ENCODE measurements at regions not wholly inside any gene's neighbourhood (a gene's known extent, or its start where the extent isn't known, plus 50 kb on each side); places are given as distances from the start of the nearest gene placed in this dataset.

GRCh38 chr6:144876689-144877088 is 591.6 kb downstream of the UTRN start:
- H3K27me3 ChIP-seq (ENCODE audit: low read depth, low read length), result no peaks in the 10 kb centered on the region
- no peaks in the 10 kb centered on the region for H3K4me1 ChIP-seq (ENCODE audit: control insufficient read depth in 1 of 2, insufficient read depth in 2 of 2, low read length in 2 of 2)
- H3K27ac ChIP-seq (ENCODE audit: low read length), result no peak overlapping the region
- no peak overlapping the region for H3K4me3 ChIP-seq (ENCODE audit: low read depth in 1 of 2, low read length in 2 of 2)
- no peaks in the 10 kb centered on the region for H3K36me3 ChIP-seq (ENCODE audit: control insufficient read depth in 1 of 2, insufficient read depth in 2 of 2, low read length in 2 of 2)
- H3K9me3 ChIP-seq (ENCODE audit: control insufficient read depth in 1 of 2, low read length in 2 of 2), result peaks cover 0 to 3% of the 10 kb centered on the region in 2 donors

- no peaks in the 10 kb centered on the region for H3K4me1 ChIP-seq (ENCODE audit: control insufficient read depth in 1 of 2, insufficient read depth in 2 of 2, low read length in 2 of 2)
- H3K36me3 ChIP-seq (ENCODE audit: control insufficient read depth in 1 of 2, insufficient read depth in 2 of 2, low read length in 2 of 2), result no peaks in the 10 kb centered on the region
- peaks cover 0 to 3% of the 10 kb centered on the region in 2 donors for H3K9me3 ChIP-seq (ENCODE audit: control insufficient read depth in 1 of 2, low read length in 2 of 2)
- no peak overlapping the region for H3K27ac ChIP-seq (ENCODE audit: low read length)
- H3K27me3 ChIP-seq (ENCODE audit: low read depth, low read length), result no peaks in the 10 kb centered on the region
- no peak overlapping the region for H3K4me3 ChIP-seq (ENCODE audit: low read depth in 1 of 2, low read length in 2 of 2)
Observed at GRCh38 chr6:144877118-144877517, 592.0 kb downstream of the UTRN start.

GRCh38 chr6:144878577-144878976 is 593.4 kb downstream of the UTRN start:
- peaks cover 0 to 2% of the 10 kb centered on the region in 2 donors for H3K9me3 ChIP-seq (ENCODE audit: control insufficient read depth in 1 of 2, low read length in 2 of 2)
- H3K27ac ChIP-seq (ENCODE audit: low read length), result no peak overlapping the region
- H3K4me1 ChIP-seq (ENCODE audit: control insufficient read depth in 1 of 2, insufficient read depth in 2 of 2, low read length in 2 of 2), result no peaks in the 10 kb centered on the region
- H3K27me3 ChIP-seq (ENCODE audit: low read depth, low read length), result no peaks in the 10 kb centered on the region
- H3K36me3 ChIP-seq (ENCODE audit: control insufficient read depth in 1 of 2, insufficient read depth in 2 of 2, low read length in 2 of 2), result no peaks in the 10 kb centered on the region
- no peak overlapping the region for H3K4me3 ChIP-seq (ENCODE audit: low read depth in 1 of 2, low read length in 2 of 2)

GRCh38 chr6:144879436-144879835 is 594.3 kb downstream of the UTRN start:
- H3K27ac ChIP-seq (ENCODE audit: low read length), result no peak overlapping the region
- H3K27me3 ChIP-seq (ENCODE audit: low read depth, low read length), result no peaks in the 10 kb centered on the region
- no peaks in the 10 kb centered on the region for H3K36me3 ChIP-seq (ENCODE audit: control insufficient read depth in 1 of 2, insufficient read depth in 2 of 2, low read length in 2 of 2)
- no peaks in the 10 kb centered on the region for H3K9me3 ChIP-seq (ENCODE audit: control insufficient read depth in 1 of 2, low read length in 2 of 2)
- H3K4me1 ChIP-seq (ENCODE audit: control insufficient read depth in 1 of 2, insufficient read depth in 2 of 2, low read length in 2 of 2), result no peaks in the 10 kb centered on the region
- no peak overlapping the region for H3K4me3 ChIP-seq (ENCODE audit: low read depth in 1 of 2, low read length in 2 of 2)

GRCh38 chr6:144882425-144882824 is 597.3 kb downstream of the UTRN start:
- no peaks in the 10 kb centered on the region for H3K4me1 ChIP-seq (ENCODE audit: control insufficient read depth in 1 of 2, insufficient read depth in 2 of 2, low read length in 2 of 2)
- H3K27ac ChIP-seq (ENCODE audit: low read length), result no peak overlapping the region
- no peaks in the 10 kb centered on the region for H3K27me3 ChIP-seq (ENCODE audit: low read depth, low read length)
- no peak overlapping the region for H3K4me3 ChIP-seq (ENCODE audit: low read depth in 1 of 2, low read length in 2 of 2)
- no peaks in the 10 kb centered on the region for H3K36me3 ChIP-seq (ENCODE audit: control insufficient read depth in 1 of 2, insufficient read depth in 2 of 2, low read length in 2 of 2)
- H3K9me3 ChIP-seq (ENCODE audit: control insufficient read depth in 1 of 2, low read length in 2 of 2), result no peaks in the 10 kb centered on the region

- H3K36me3 ChIP-seq (ENCODE audit: control insufficient read depth in 1 of 2, insufficient read depth in 2 of 2, low read length in 2 of 2), result no peaks in the 10 kb centered on the region
- H3K4me1 ChIP-seq (ENCODE audit: control insufficient read depth in 1 of 2, insufficient read depth in 2 of 2, low read length in 2 of 2), result no peaks in the 10 kb centered on the region
- H3K9me3 ChIP-seq (ENCODE audit: control insufficient read depth in 1 of 2, low read length in 2 of 2), result no peaks in the 10 kb centered on the region
- no peaks in the 10 kb centered on the region for H3K27me3 ChIP-seq (ENCODE audit: low read depth, low read length)
- H3K27ac ChIP-seq (ENCODE audit: low read length), result no peak overlapping the region
- H3K4me3 ChIP-seq (ENCODE audit: low read depth in 1 of 2, low read length in 2 of 2), result no peak overlapping the region
Observed at GRCh38 chr6:144883915-144884314, 598.8 kb downstream of the UTRN start.

GRCh38 chr6:144885817-144886216 is 600.7 kb downstream of the UTRN start:
- Histone ChIP-seq H3K27me3 (ENCODE audit: low read depth, low read length) (no peaks in the 10 kb centered on the region), H3K27ac (ENCODE audit: low read length) (no peak overlapping the region), H3K36me3 (ENCODE audit: control insufficient read depth in 1 of 2, insufficient read depth in 2 of 2, low read length in 2 of 2) (no peaks in the 10 kb centered on the region), H3K4me3 (ENCODE audit: low read depth in 1 of 2, low read length in 2 of 2) (no peak overlapping the region), H3K4me1 (ENCODE audit: control insufficient read depth in 1 of 2, insufficient read depth in 2 of 2, low read length in 2 of 2) (no peaks in the 10 kb centered on the region), H3K9me3 (ENCODE audit: control insufficient read depth in 1 of 2, low read length in 2 of 2) (no peaks in the 10 kb centered on the region)

GRCh38 chr6:144886682-144887081 is 601.5 kb downstream of the UTRN start:
- H3K9me3 ChIP-seq (ENCODE audit: control insufficient read depth in 1 of 2, low read length in 2 of 2), result no peaks in the 10 kb centered on the region
- no peaks in the 10 kb centered on the region for H3K27me3 ChIP-seq (ENCODE audit: low read depth, low read length)
- H3K27ac ChIP-seq (ENCODE audit: low read length), result no peak overlapping the region
- H3K4me1 ChIP-seq (ENCODE audit: control insufficient read depth in 1 of 2, insufficient read depth in 2 of 2, low read length in 2 of 2), result no peaks in the 10 kb centered on the region
- H3K36me3 ChIP-seq (ENCODE audit: control insufficient read depth in 1 of 2, insufficient read depth in 2 of 2, low read length in 2 of 2), result no peaks in the 10 kb centered on the region
- no peak overlapping the region for H3K4me3 ChIP-seq (ENCODE audit: low read depth in 1 of 2, low read length in 2 of 2)

GRCh38 chr6:144888621-144889020 is 603.5 kb downstream of the UTRN start:
- Histone ChIP-seq H3K27me3 (ENCODE audit: low read depth, low read length) (no peaks in the 10 kb centered on the region), H3K36me3 (ENCODE audit: control insufficient read depth in 1 of 2, insufficient read depth in 2 of 2, low read length in 2 of 2) (no peaks in the 10 kb centered on the region), H3K4me3 (ENCODE audit: low read depth in 1 of 2, low read length in 2 of 2) (no peak overlapping the region), H3K27ac (ENCODE audit: low read length) (no peak overlapping the region), H3K9me3 (ENCODE audit: control insufficient read depth in 1 of 2, low read length in 2 of 2) (no peaks in the 10 kb centered on the region), H3K4me1 (ENCODE audit: control insufficient read depth in 1 of 2, insufficient read depth in 2 of 2, low read length in 2 of 2) (no peaks in the 10 kb centered on the region)

GRCh38 chr6:144893680-144894151 is 608.6 kb downstream of the UTRN start:
- peaks cover 0 to 4% of the 10 kb centered on the region in 2 donors for H3K36me3 ChIP-seq (ENCODE audit: control insufficient read depth in 1 of 2, insufficient read depth in 2 of 2, low read length in 2 of 2)
- no peaks in the 10 kb centered on the region for H3K27me3 ChIP-seq (ENCODE audit: low read depth, low read length)
- H3K4me3 ChIP-seq (ENCODE audit: low read depth in 1 of 2, low read length in 2 of 2), result no peak overlapping the region
- H3K4me1 ChIP-seq (ENCODE audit: control insufficient read depth in 1 of 2, insufficient read depth in 2 of 2, low read length in 2 of 2), result no peaks in the 10 kb centered on the region
- H3K27ac ChIP-seq (ENCODE audit: low read length), result no peak overlapping the region
- no peaks in the 10 kb centered on the region for H3K9me3 ChIP-seq (ENCODE audit: control insufficient read depth in 1 of 2, low read length in 2 of 2)

- H3K27me3 ChIP-seq (ENCODE audit: low read depth, low read length), result no peaks in the 10 kb centered on the region
- H3K4me1 ChIP-seq (ENCODE audit: control insufficient read depth in 1 of 2, insufficient read depth in 2 of 2, low read length in 2 of 2), result no peaks in the 10 kb centered on the region
- H3K4me3 ChIP-seq (ENCODE audit: low read depth in 1 of 2, low read length in 2 of 2), result no peak overlapping the region
- no peak overlapping the region for H3K27ac ChIP-seq (ENCODE audit: low read length)
- H3K9me3 ChIP-seq (ENCODE audit: control insufficient read depth in 1 of 2, low read length in 2 of 2), result no peaks in the 10 kb centered on the region
- H3K36me3 ChIP-seq (ENCODE audit: control insufficient read depth in 1 of 2, insufficient read depth in 2 of 2, low read length in 2 of 2), result peaks cover 0 to 4% of the 10 kb centered on the region in 2 donors
Observed at GRCh38 chr6:144894240-144894639, 609.1 kb downstream of the UTRN start.

All from muscle layer of duodenum (tissue), 2 donors.